Prostate gland (tissue), 2 donors: ENCODE measurements at regions not wholly inside any gene's neighbourhood (a gene's known extent, or its start where the extent isn't known, plus 50 kb on each side); places are given as distances from the start of the nearest gene placed in this dataset.

ENCODE experiments used
- POLR2A ChIP-seq: fragments of 450-650 bp; IDR thresholded peaks from one replicate; pipeline ENCODE4 v1.6.1; 2016; ENCODE audit warnings: antibody characterized with exemption, mild to moderate bottlenecking
- TF ChIP-seq, protein P1 (sequence below), 4 experiments: fragments of 200-600 bp in 2 of 4; fragments of 450-650 bp in 2 of 4; sonication (generic) in 2 of 4; IDR thresholded peaks; 1 replicate in 3 of 4; 2 replicates in 1 of 4; pipeline ENCODE4 v1.5.1; 2016 to 2019; ENCODE audit warnings: antibody characterized with exemption in 4 of 4, mild to moderate bottlenecking in 2 of 4, moderate library complexity in 2 of 4

DNA sequence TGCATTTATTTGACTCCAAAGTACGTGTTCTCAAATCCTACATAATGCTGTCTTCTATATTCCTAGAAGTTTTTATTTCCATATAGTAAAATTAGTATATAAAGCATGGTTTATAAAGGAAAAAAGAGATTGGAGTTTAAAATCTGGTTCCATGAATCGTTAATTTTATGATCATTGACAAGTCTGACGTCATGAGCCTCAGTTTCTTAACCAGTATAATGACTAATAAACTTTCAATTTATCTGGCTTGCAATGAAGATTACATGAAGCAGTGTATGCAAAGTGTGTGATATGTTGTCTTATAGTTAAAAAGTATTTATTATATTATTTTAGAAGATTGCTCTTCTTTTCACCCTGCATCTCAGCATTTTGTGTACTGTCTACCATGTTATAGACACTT, 421.4 kb upstream of the LRRC7 start:
- TF ChIP-seq POLR2A = no peak
- TF ChIP-seq, protein P1, sequence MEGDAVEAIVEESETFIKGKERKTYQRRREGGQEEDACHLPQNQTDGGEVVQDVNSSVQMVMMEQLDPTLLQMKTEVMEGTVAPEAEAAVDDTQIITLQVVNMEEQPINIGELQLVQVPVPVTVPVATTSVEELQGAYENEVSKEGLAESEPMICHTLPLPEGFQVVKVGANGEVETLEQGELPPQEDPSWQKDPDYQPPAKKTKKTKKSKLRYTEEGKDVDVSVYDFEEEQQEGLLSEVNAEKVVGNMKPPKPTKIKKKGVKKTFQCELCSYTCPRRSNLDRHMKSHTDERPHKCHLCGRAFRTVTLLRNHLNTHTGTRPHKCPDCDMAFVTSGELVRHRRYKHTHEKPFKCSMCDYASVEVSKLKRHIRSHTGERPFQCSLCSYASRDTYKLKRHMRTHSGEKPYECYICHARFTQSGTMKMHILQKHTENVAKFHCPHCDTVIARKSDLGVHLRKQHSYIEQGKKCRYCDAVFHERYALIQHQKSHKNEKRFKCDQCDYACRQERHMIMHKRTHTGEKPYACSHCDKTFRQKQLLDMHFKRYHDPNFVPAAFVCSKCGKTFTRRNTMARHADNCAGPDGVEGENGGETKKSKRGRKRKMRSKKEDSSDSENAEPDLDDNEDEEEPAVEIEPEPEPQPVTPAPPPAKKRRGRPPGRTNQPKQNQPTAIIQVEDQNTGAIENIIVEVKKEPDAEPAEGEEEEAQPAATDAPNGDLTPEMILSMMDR (IDR thresholded peaks at IDR 0.05) = no peak
